ENCODE measurements at regions not wholly inside any gene's neighbourhood (a gene's known extent, or its start where the extent isn't known, plus 50 kb on each side); places are given as distances from the start of the nearest gene placed in this dataset.

DNA sequence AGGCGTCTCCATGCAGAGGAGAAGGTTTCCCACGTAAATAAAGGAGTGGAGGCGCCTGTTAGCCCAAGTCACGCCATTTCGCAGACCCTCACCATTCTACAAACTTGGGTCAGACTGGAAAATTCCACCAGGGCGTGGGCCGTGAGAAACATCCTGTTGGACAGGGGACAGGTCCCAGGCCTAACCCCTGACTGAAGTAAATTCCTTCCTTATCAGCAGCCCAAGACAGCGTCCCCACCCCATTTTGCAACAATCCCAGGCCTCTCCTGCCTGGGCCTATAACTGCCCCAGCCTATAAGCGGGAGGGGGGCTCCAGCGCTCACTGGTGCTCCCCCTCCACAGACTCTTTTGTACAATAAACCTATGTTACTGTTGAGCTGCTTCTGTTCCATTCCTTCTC, 57.3 kb upstream of the CBLN2 start:
- no peak for DNase-seq (ENCODE audit: low spot score)

Data from germinal center (tissue), 1 donor.